IMR-90 (cell line): ENCODE measurements at regions not wholly inside any gene's neighbourhood (a gene's known extent, or its start where the extent isn't known, plus 50 kb on each side); places are given as distances from the start of the nearest gene placed in this dataset.
A peak's percentile ranks its signal among the peaks of the same experiment; 100 is the strongest.

ENCODE experiments used
- ATAC-seq: fragments of 200-7000 bp; cut with Tn5 transposase; 2 replicates; pipeline ENCODE4 v1.9.1; 2020; ENCODE audit warnings: low read depth, mild to moderate bottlenecking, moderate library complexity
- BruUV-seq: library from RNA; stranded (reverse); fragments of 400-500 nt; replicated peaks from 2 replicates; lab custom pipeline; 2021; lab: Mats Ljungman, UMichigan
- CTCF ChIA-PET: fragments of 300-600 bp; formaldehyde crosslinking; extraction: SDS; loops from one replicate; lab custom pipeline; 2021; ENCODE audit warnings: antibody characterized with exemption; lab: Yijun Ruan, JAX
- POLR2A ChIA-PET: fragments of 300-600 bp; sonication (Branson Sonifier 250); formaldehyde crosslinking; loops from one replicate; lab custom pipeline; 2022; ENCODE audit warnings: antibody characterized with exemption; ENCODE audit not compliant: unreplicated experiment; lab: Charles Lee
- DNase-seq: peaks from one replicate; pipeline ENCODE4 v3.0.0; 2013
- H2AFZ ChIP-seq: replicated peaks from 2 replicates; pipeline ENCODE3; 2013; ENCODE audit warnings: low read length, mild to moderate bottlenecking; ENCODE audit not compliant: poor library complexity
- H2AK5ac ChIP-seq: 2 replicates; pipeline ENCODE4 v1.6.1; 2013; ENCODE audit warnings: low read depth, low read length, inconsistent platforms
- H2AK9ac ChIP-seq: replicated peaks from 2 replicates; pipeline ENCODE3; 2013; ENCODE audit warnings: mild to moderate bottlenecking, low read depth, low read length, moderate library complexity; ENCODE audit not compliant: poor library complexity
- H2BK120ac ChIP-seq: 2 replicates; pipeline ENCODE4 v1.6.1; 2013; ENCODE audit warnings: low read depth, low read length, inconsistent platforms
- H2BK15ac ChIP-seq: 3 replicates; pipeline ENCODE4 v1.6.1; 2013; ENCODE audit warnings: low read depth, low read length, inconsistent platforms
- H2BK20ac ChIP-seq: 2 replicates; pipeline ENCODE4 v1.6.1; 2013; ENCODE audit warnings: low read depth, mild to moderate bottlenecking, inconsistent platforms, low read length, moderate library complexity
- H2BK5ac ChIP-seq: 2 replicates; pipeline ENCODE4 v1.6.1; 2013; ENCODE audit warnings: mild to moderate bottlenecking, low read depth, low read length, inconsistent platforms; ENCODE audit not compliant: poor library complexity, severe bottlenecking
- H3K14ac ChIP-seq: replicated peaks from 2 replicates; pipeline ENCODE4 v1.6.1; 2013; ENCODE audit warnings: low read depth, low read length, inconsistent platforms
- H3K18ac ChIP-seq: 2 replicates; pipeline ENCODE4 v1.6.1; 2013; ENCODE audit warnings: low read depth, low read length, control low read depth
- H3K23ac ChIP-seq: 2 replicates; pipeline ENCODE4 v1.6.1; 2013; ENCODE audit warnings: low read depth, low read length, inconsistent platforms
- H3K27ac ChIP-seq: 2 replicates; pipeline ENCODE4 v1.5.1; 2013; ENCODE audit warnings: mild to moderate bottlenecking, control low read depth, low read length; ENCODE audit not compliant: insufficient read depth
- H3K27me3 ChIP-seq: 2 replicates; pipeline ENCODE4 v1.6.1; 2013; ENCODE audit warnings: low read length; ENCODE audit not compliant: control insufficient read depth, insufficient read depth
- H3K36me3 ChIP-seq: 2 replicates; pipeline ENCODE4 v1.6.1; 2013; ENCODE audit warnings: low read length, mixed read lengths; ENCODE audit not compliant: control insufficient read depth, insufficient read depth
- H3K4ac ChIP-seq: 2 replicates; pipeline ENCODE4 v1.6.1; 2013; ENCODE audit warnings: low read depth, low read length, inconsistent platforms
- H3K4me1 ChIP-seq: 2 replicates; pipeline ENCODE4 v1.6.1; 2013; ENCODE audit warnings: low read length, mixed read lengths; ENCODE audit not compliant: control insufficient read depth, insufficient read depth
- H3K4me2 ChIP-seq: 2 replicates; pipeline ENCODE4 v1.6.1; 2013; ENCODE audit warnings: low read depth, mild to moderate bottlenecking, control low read depth, low read length, moderate library complexity
- H3K4me3 ChIP-seq: 2 replicates; pipeline ENCODE4 v1.5.1; 2013; ENCODE audit warnings: low read depth, mild to moderate bottlenecking, control low read depth, low read length, moderate library complexity; ENCODE audit not compliant: insufficient read depth
- H3K56ac ChIP-seq: 2 replicates; pipeline ENCODE4 v1.6.1; 2013; ENCODE audit warnings: low read length, inconsistent platforms; ENCODE audit not compliant: insufficient read depth; ENCODE audit errors: extremely low read depth
- H3K79me1 ChIP-seq, 2 experiments: 2 replicates each; pipeline ENCODE4 v1.6.1; 2013; ENCODE audit warnings: low read length in 2 of 2, inconsistent platforms in 1 of 2, low read depth in 1 of 2
- H3K9ac ChIP-seq: 2 replicates; pipeline ENCODE4 v1.6.1; 2013; ENCODE audit warnings: low read depth, low read length, control low read depth
- H3K9me1 ChIP-seq: 2 replicates; pipeline ENCODE4 v1.6.1; 2013; ENCODE audit warnings: low read length, inconsistent platforms; ENCODE audit not compliant: insufficient read depth
- H3K9me3 ChIP-seq: 2 replicates; pipeline ENCODE4 v1.6.1; 2013; ENCODE audit warnings: low read length; ENCODE audit not compliant: control insufficient read depth, insufficient read depth
- H4K20me1 ChIP-seq: 2 replicates; pipeline ENCODE4 v1.6.1; 2013; ENCODE audit warnings: low read length, inconsistent platforms; ENCODE audit not compliant: insufficient read depth
- H4K5ac ChIP-seq: 2 replicates; pipeline ENCODE4 v1.6.1; 2013; ENCODE audit warnings: mild to moderate bottlenecking, low read depth, low read length, control low read depth
- H4K8ac ChIP-seq, 2 experiments: 2 replicates each; pipeline ENCODE4 v1.6.1; 2013; ENCODE audit warnings: low read depth in 2 of 2, low read length in 2 of 2, control low read depth in 1 of 2, inconsistent platforms in 1 of 2
- H4K91ac ChIP-seq: 2 replicates; pipeline ENCODE4 v1.6.1; 2013; ENCODE audit warnings: low read depth, low read length, inconsistent platforms; ENCODE audit not compliant: insufficient read depth
- CEBPB ChIP-seq: IDR thresholded peaks from 2 replicates; pipeline ENCODE4 v1.6.1; 2012; ENCODE audit warnings: low read depth, low read length, improper control_type of control experiment
- CHD1 ChIP-seq: IDR thresholded peaks from 2 replicates; pipeline ENCODE4 v1.6.1; 2012; ENCODE audit warnings: low read depth, low read length, improper control_type of control experiment
- MAFK ChIP-seq: IDR thresholded peaks from 2 replicates; pipeline ENCODE4 v1.6.1; 2012; ENCODE audit warnings: low read depth, low read length, improper control_type of control experiment
- RCOR1 ChIP-seq: IDR thresholded peaks from 2 replicates; pipeline ENCODE4 v1.6.1; 2012; ENCODE audit warnings: mild to moderate bottlenecking, low read length, improper control_type of control experiment; ENCODE audit not compliant: insufficient replicate concordance
- RFX5 ChIP-seq: IDR thresholded peaks from 2 replicates; pipeline ENCODE4 v1.8.0; 2012; ENCODE audit warnings: low read depth, mild to moderate bottlenecking, low read length, moderate library complexity
- WGBS, 2 experiments: methylation state at CpG; one replicate each; pipeline versions ENCODE4 v1.1.5 to v1.1.7; 2013; ENCODE audit warnings: missing lambda C conversion rate in 2 of 2; ENCODE audit not compliant: insufficient read length in 1 of 2; ENCODE audit errors: extremely low coverage in 2 of 2; 5-methylcytosine and 5-hydroxymethylcytosine counted together
- dilution Hi-C: fragments of 300-500 bp; cut with HindIII; formaldehyde crosslinking; loops from one replicate; pipeline ENCODE4 v1.14.3; 2018; ENCODE audit warnings: low sequenced_read_pairs; ENCODE audit not compliant: unreplicated experiment
- in situ Hi-C: fragments of 300-500 bp; cut with MboI; formaldehyde crosslinking; loops from 3 replicates; pipeline ENCODE4 v1.14.3; 2019; ENCODE audit warnings: low sequenced_read_pairs, inconsistent platforms, mixed read lengths
- intact Hi-C: fragments of 100-400 bp; cut with micrococcal nuclease; formaldehyde crosslinking; loops from 2 replicates; pipeline ENCODE4 v1.10.0; 2022
- TF ChIP-seq, protein P1 (sequence below): fragments of 150-350 bp; IDR thresholded peaks from 2 replicates; pipeline ENCODE4 v1.6.1; 2017; ENCODE audit warnings: mild to moderate bottlenecking, antibody characterized with exemption, low read length, low read depth

DNA sequence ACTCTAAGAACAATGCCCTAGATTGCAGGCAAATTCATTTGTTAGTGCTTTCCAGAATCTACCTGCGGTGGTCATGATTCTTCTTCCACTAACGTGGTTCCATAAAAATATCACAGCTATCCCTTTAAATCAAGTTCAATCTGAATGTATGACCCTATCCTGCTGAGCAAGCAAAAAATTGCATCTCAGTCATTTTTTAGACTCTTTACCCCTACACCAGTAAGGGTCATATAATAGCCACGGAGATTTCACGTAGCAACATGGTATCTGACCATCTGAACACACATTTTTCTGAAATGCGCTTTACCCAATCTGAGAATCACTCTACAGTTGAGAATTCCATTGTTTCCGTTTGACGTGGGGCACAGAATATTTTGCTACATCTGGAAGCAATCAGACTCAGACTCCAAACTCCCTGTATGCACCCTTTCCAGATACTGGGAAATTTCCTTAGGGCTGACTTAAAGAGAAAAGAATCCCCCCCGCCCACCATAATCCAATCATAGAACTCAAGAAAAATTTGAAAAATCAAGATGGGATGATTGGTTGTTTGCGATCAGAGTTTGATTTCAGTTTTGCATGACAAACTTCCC is 699.2 kb upstream of the ZP4 start:
- intact Hi-C loops (no loop called here), in situ Hi-C loops (no loop called here), dilution Hi-C loops (no loop called here)
- Histone ChIP-seq H3K9me3 (no peaks in the 10 kb centered on the region), H3K14ac (no peak overlapping the region), H2AK9ac (no peak overlapping the region), H2AFZ (no peak overlapping the region), H3K27ac (no peak overlapping the region), H3K23ac (no peak overlapping the region), H2BK5ac (no peak overlapping the region), H3K4ac (no peak overlapping the region), H3K79me1 (no peaks in the 10 kb centered on the region), H4K91ac (no peak overlapping the region), H3K56ac (no peak overlapping the region), H3K4me2 (no peak overlapping the region), H4K8ac (no peak overlapping the region), H2BK120ac (no peak overlapping the region), H2BK20ac (no peak overlapping the region), H3K36me3 (no peaks in the 10 kb centered on the region), H2BK15ac (no peak overlapping the region), H2AK5ac (no peak overlapping the region), H3K27me3 (no peaks in the 10 kb centered on the region), H3K4me3 (no peak overlapping the region), H3K9me1 (no peaks in the 10 kb centered on the region), H3K4me1 (no peaks in the 10 kb centered on the region), H3K9ac (no peak overlapping the region), H4K5ac (no peak overlapping the region), H3K18ac (no peak overlapping the region), H4K20me1 (no peaks in the 10 kb centered on the region)
- CTCF ChIA-PET: no interaction called here
- TF ChIP-seq CHD1: no peak
- no peak for TF ChIP-seq RFX5
- peak; percentile 91 for TF ChIP-seq MAFK
- TF ChIP-seq RCOR1: no peak
- TF ChIP-seq, protein P1, sequence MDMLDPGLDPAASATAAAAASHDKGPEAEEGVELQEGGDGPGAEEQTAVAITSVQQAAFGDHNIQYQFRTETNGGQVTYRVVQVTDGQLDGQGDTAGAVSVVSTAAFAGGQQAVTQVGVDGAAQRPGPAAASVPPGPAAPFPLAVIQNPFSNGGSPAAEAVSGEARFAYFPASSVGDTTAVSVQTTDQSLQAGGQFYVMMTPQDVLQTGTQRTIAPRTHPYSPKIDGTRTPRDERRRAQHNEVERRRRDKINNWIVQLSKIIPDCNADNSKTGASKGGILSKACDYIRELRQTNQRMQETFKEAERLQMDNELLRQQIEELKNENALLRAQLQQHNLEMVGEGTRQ: no peak
- TF ChIP-seq CEBPB: no peak
- WGBS, 2 experiments: 56% methylated on average over 4 of the region's 9 CpGs; no CpG with 5 or more reads in 1 of the 2 experiments
- BruUV-seq: no TSS peak
- POLR2A ChIA-PET: no interaction called here
- ATAC-seq (no peak), DNase-seq (peak; percentile 57)
